Keratinocyte (primary cell): ENCODE measurements at regions not wholly inside any gene's neighbourhood (a gene's known extent, or its start where the extent isn't known, plus 50 kb on each side); places are given as distances from the start of the nearest gene placed in this dataset.

Source experiments
- CTCF ChIP-seq, 3 experiments: IDR thresholded peaks in 1 of 3; conservative IDR thresholded peaks in 1 of 3; optimal IDR thresholded peaks in 1 of 3; 2 replicates in 2 of 3; 3 replicates in 1 of 3; pipeline versions ENCODE3 to v1.5.1; 2011; ENCODE audit warnings: low read length in 3 of 3, mild to moderate bottlenecking in 3 of 3, moderate library complexity in 2 of 3, control low read depth in 1 of 3, inconsistent platforms in 1 of 3; ENCODE audit not compliant: insufficient read depth in 2 of 3; ENCODE audit errors: extremely low read depth in 1 of 3
- EZH2 ChIP-seq: IDR thresholded peaks from one replicate; pipeline ENCODE4 v1.6.1; 2012; ENCODE audit warnings: inconsistent platforms, mild to moderate bottlenecking, low read length, moderate library complexity

GRCh38 chr14:38868399-38869290, 234.4 kb downstream of the SEC23A start:
- TF ChIP-seq CTCF (optimal IDR thresholded peaks at IDR 0.05 in 1 of 3, IDR thresholded peaks at IDR 0.05 in 1 of 3, conservative IDR thresholded peaks at IDR 0.05 in 1 of 3; ENCODE audit: extremely low read depth in 1 of 3, insufficient read depth in 2 of 3, low read length in 3 of 3) (no peak), EZH2 (no peak)
